ENCODE measurements at regions not wholly inside any gene's neighbourhood (a gene's known extent, or its start where the extent isn't known, plus 50 kb on each side); places are given as distances from the start of the nearest gene placed in this dataset.

DNA sequence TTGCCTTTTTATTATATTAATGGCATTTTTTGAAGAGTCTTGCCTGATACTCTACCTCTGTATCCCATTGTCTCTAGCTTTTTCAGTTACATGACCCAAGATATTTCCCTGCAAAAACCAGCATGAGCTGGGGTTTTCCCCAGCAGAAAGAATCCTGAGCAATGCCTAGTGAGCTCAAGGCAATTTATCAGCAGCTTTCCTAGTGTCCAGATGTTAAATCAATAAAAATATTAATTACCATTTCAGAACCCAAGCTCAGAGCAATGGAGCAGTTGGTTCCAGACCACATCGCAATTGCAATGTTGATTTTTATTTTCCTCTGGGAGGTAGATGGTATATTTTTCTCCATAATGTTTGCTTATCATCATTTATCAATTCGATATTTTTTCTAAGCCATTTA lies 137.2 kb downstream of the RAB38 start:
- no peak for TF ChIP-seq CHD2 (IDR thresholded peaks at IDR 0.05; ENCODE audit: low read length)
- no peak for TF ChIP-seq SIN3A (conservative IDR thresholded peaks at IDR 0.05 in 1 of 2, IDR thresholded peaks at IDR 0.05 in 1 of 2; ENCODE audit: low read depth in 1 of 2, low read length in 2 of 2)
